H1 (cell line): ENCODE measurements at regions not wholly inside any gene's neighbourhood (a gene's known extent, or its start where the extent isn't known, plus 50 kb on each side); places are given as distances from the start of the nearest gene placed in this dataset.

ENCODE experiments used
- TF ChIP-seq, protein P1 (sequence below), 3 experiments: IDR thresholded peaks; 1 replicate in 2 of 3; 2 replicates in 1 of 3; pipeline versions ENCODE4 v1.5.1 to v1.6.1; 2011; ENCODE audit warnings: low read length in 3 of 3, mild to moderate bottlenecking in 3 of 3, inconsistent platforms in 2 of 3, low read depth in 1 of 3, moderate library complexity in 1 of 3; ENCODE audit not compliant: insufficient read depth in 1 of 3; ENCODE audit errors: control extremely low read depth in 1 of 3

- TF ChIP-seq, protein P1, sequence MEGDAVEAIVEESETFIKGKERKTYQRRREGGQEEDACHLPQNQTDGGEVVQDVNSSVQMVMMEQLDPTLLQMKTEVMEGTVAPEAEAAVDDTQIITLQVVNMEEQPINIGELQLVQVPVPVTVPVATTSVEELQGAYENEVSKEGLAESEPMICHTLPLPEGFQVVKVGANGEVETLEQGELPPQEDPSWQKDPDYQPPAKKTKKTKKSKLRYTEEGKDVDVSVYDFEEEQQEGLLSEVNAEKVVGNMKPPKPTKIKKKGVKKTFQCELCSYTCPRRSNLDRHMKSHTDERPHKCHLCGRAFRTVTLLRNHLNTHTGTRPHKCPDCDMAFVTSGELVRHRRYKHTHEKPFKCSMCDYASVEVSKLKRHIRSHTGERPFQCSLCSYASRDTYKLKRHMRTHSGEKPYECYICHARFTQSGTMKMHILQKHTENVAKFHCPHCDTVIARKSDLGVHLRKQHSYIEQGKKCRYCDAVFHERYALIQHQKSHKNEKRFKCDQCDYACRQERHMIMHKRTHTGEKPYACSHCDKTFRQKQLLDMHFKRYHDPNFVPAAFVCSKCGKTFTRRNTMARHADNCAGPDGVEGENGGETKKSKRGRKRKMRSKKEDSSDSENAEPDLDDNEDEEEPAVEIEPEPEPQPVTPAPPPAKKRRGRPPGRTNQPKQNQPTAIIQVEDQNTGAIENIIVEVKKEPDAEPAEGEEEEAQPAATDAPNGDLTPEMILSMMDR (IDR thresholded peaks at IDR 0.05; ENCODE audit: control extremely low read depth in 1 of 3, insufficient read depth in 1 of 3, low read depth in 1 of 3, low read length in 3 of 3), result no peak
- TF ChIP-seq, all 59 proteins: peak for 0
These were observed 633.3 kb upstream of the CAMK1G start (continued) for GRCh38 chr1:208950206-208950605.
